GM21515 (cell line): ENCODE measurements at regions not wholly inside any gene's neighbourhood (a gene's known extent, or its start where the extent isn't known, plus 50 kb on each side); places are given as distances from the start of the nearest gene placed in this dataset.

ENCODE experiments used
- ATAC-seq: cut with Tn5 transposase; IDR thresholded peaks from one replicate; pipeline ENCODE4 v1.9.1; 2021; ENCODE audit not compliant: unreplicated experiment

- no peak for ATAC-seq
These were observed 59.6 kb downstream of the OLIG3 start for GRCh38 chr6:137434640-137435039.

- no peak for ATAC-seq
These were observed 62.1 kb downstream of the OLIG3 start for GRCh38 chr6:137432054-137432611.

- peak; percentile 51 for ATAC-seq
These were observed 63.2 kb downstream of the OLIG3 start for GRCh38 chr6:137430954-137431353.

- no peak for ATAC-seq
These were observed 66.4 kb downstream of the OLIG3 start for GRCh38 chr6:137427656-137428290.

- no peak for ATAC-seq
These were observed 68.0 kb downstream of the OLIG3 start for GRCh38 chr6:137426007-137426689.

GRCh38 chr6:137424251-137424650 lies 69.9 kb downstream of the OLIG3 start:
- no peak for ATAC-seq

GRCh38 chr6:137423451-137424168 lies 70.6 kb downstream of the OLIG3 start:
- ATAC-seq, result no peak

- ATAC-seq, result no peak
These were observed 76.8 kb downstream of the OLIG3 start for GRCh38 chr6:137417396-137417795.

- ATAC-seq, result no peak
These were observed 77.7 kb downstream of the OLIG3 start for GRCh38 chr6:137416376-137417109.

GRCh38 chr6:137415834-137416190 lies 78.4 kb downstream of the OLIG3 start:
- ATAC-seq, result no peak

- peak; percentile 91 for ATAC-seq
These were observed 78.9 kb downstream of the OLIG3 start for GRCh38 chr6:137415127-137415833.

- ATAC-seq, result no peak
These were observed 79.6 kb downstream of the OLIG3 start for GRCh38 chr6:137414599-137414998.

- no peak for ATAC-seq
These were observed 80.7 kb downstream of the OLIG3 start for GRCh38 chr6:137413482-137413881.

- ATAC-seq, result no peak
These were observed 81.6 kb downstream of the OLIG3 start for GRCh38 chr6:137412562-137412961.

- ATAC-seq, result no peak
These were observed 84.9 kb downstream of the OLIG3 start for GRCh38 chr6:137409266-137409777.

- ATAC-seq, result no peak
These were observed 86.4 kb downstream of the OLIG3 start for GRCh38 chr6:137407816-137408215.

- no peak for ATAC-seq
These were observed 88.4 kb downstream of the OLIG3 start for GRCh38 chr6:137405806-137406205.

- no peak for ATAC-seq
These were observed 90.3 kb downstream of the OLIG3 start for GRCh38 chr6:137403855-137404254.

GRCh38 chr6:137403443-137403842 lies 90.8 kb downstream of the OLIG3 start:
- ATAC-seq, result no peak

GRCh38 chr6:137402143-137402680 lies 92.0 kb downstream of the OLIG3 start:
- no peak for ATAC-seq
